Endothelial cell of umbilical vein (primary cell): ENCODE measurements at regions not wholly inside any gene's neighbourhood (a gene's known extent, or its start where the extent isn't known, plus 50 kb on each side); places are given as distances from the start of the nearest gene placed in this dataset.

ENCODE experiments used
- BruUV-seq: library from RNA; stranded (reverse); fragments of 400-500 nt; replicated peaks from 2 replicates; lab custom pipeline; 2021; lab: Mats Ljungman, UMichigan
- CTCF ChIA-PET: fragments of 300-600, 350-600 bp; sonication (Branson Sonifier 250); formaldehyde crosslinking; loops from one replicate; lab custom pipeline; 2021; ENCODE audit warnings: antibody characterized with exemption, inconsistent platforms; lab: Charles Lee
- POLR2A ChIA-PET: fragments of 300-600, 350-600 bp; sonication (Branson Sonifier 250); formaldehyde crosslinking; loops from one replicate; lab custom pipeline; 2021; ENCODE audit warnings: antibody characterized with exemption, inconsistent platforms; lab: Charles Lee
- DNase-seq: peaks from one replicate; pipeline ENCODE4 v3.0.0-alpha.2; 2011; ENCODE audit warnings: low read depth, low spot score
- FAIRE-seq: peaks from 2 replicates; lab custom pipeline; 2011; peaks lifted over from hg19 to GRCh38; lab: Jason Lieb, UNC
- H2AFZ ChIP-seq: 2 replicates; pipeline ENCODE4 v1.6.0; 2012; ENCODE audit warnings: low read depth, low read length, control low read depth, inconsistent platforms
- H3K27ac ChIP-seq: 2 replicates; pipeline ENCODE4 v1.5.1; 2011; ENCODE audit warnings: low read depth, mild to moderate bottlenecking, control low read depth, low read length, moderate library complexity; ENCODE audit not compliant: insufficient read depth
- H3K27me3 ChIP-seq, 2 experiments: 2 replicates each; pipeline versions ENCODE4 v1.6.0 to v1.6.1; 2011; ENCODE audit warnings: low read length in 2 of 2, mixed read lengths in 1 of 2; ENCODE audit not compliant: control insufficient read depth in 2 of 2, insufficient read depth in 2 of 2
- H3K36me3 ChIP-seq, 2 experiments: 2 replicates in 1 of 2; 3 replicates in 1 of 2; pipeline ENCODE4 v1.5.1; 2011; ENCODE audit warnings: low read length in 2 of 2, mild to moderate bottlenecking in 1 of 2, moderate library complexity in 1 of 2; ENCODE audit not compliant: control insufficient read depth in 2 of 2, insufficient read depth in 2 of 2; ENCODE audit errors: extremely low read depth in 1 of 2
- H3K4me1 ChIP-seq: 3 replicates; pipeline ENCODE4 v1.5.1; 2011; ENCODE audit warnings: mild to moderate bottlenecking, low read length; ENCODE audit not compliant: control insufficient read depth, insufficient read depth; ENCODE audit errors: extremely low read depth
- H3K4me2 ChIP-seq: 2 replicates; pipeline ENCODE4 v1.6.1; 2011; ENCODE audit warnings: low read length, control low read depth, mixed read lengths; ENCODE audit not compliant: insufficient read depth
- H3K4me3 ChIP-seq, 3 experiments: fragments of 200-600 bp in 1 of 3; sonication (generic), shearing (Covaris generic) in 1 of 3; replicated peaks in 1 of 3; 2 replicates each; pipeline ENCODE4 v1.5.1; 2011 to 2016; ENCODE audit warnings: control low read depth in 3 of 3, low read length in 3 of 3, mild to moderate bottlenecking in 2 of 3, inconsistent platforms in 1 of 3, low read depth in 1 of 3, moderate library complexity in 1 of 3; ENCODE audit not compliant: insufficient read depth in 1 of 3
- H3K79me2 ChIP-seq: 2 replicates; pipeline ENCODE4 v1.6.0; 2012; ENCODE audit warnings: low read length, inconsistent platforms; ENCODE audit not compliant: control insufficient read depth, insufficient read depth
- H3K9ac ChIP-seq: replicated peaks from 2 replicates; pipeline ENCODE3; 2011; ENCODE audit warnings: low read length, control low read depth; ENCODE audit not compliant: insufficient read depth; ENCODE audit errors: extremely low read depth
- H3K9me1 ChIP-seq: replicated peaks from 3 replicates; pipeline ENCODE4 v1.6.0; 2011; ENCODE audit warnings: mild to moderate bottlenecking, low read length; ENCODE audit not compliant: control insufficient read depth, insufficient read depth; ENCODE audit errors: extremely low read depth
- H3K9me3 ChIP-seq: replicated peaks from 2 replicates; pipeline ENCODE4 v1.5.1; 2012; ENCODE audit warnings: low read length, inconsistent platforms; ENCODE audit not compliant: control insufficient read depth, insufficient read depth
- H4K20me1 ChIP-seq: replicated peaks from 2 replicates; pipeline ENCODE3; 2011; ENCODE audit warnings: mild to moderate bottlenecking, low read length; ENCODE audit not compliant: control insufficient read depth, insufficient read depth; ENCODE audit errors: extremely low read depth
- CTCF ChIP-seq, 2 donors: IDR thresholded peaks; 1 replicate in 1 of 2; 2 replicates in 1 of 2; pipeline ENCODE4 v1.5.1; 2011; ENCODE audit warnings: low read length in 2 of 2, mild to moderate bottlenecking in 2 of 2, moderate library complexity in 2 of 2, control low read depth in 1 of 2, inconsistent platforms in 1 of 2, low read depth in 1 of 2; ENCODE audit not compliant: insufficient read depth in 1 of 2; ENCODE audit errors: extremely low read depth in 1 of 2
- EZH2 ChIP-seq: IDR thresholded peaks from 2 replicates; pipeline ENCODE4 v1.6.1; 2012; ENCODE audit warnings: borderline replicate concordance, low read depth, mild to moderate bottlenecking, moderate library complexity, low read length, inconsistent platforms; ENCODE audit not compliant: severe bottlenecking
- FOS ChIP-seq: IDR thresholded peaks from 2 replicates; pipeline ENCODE4 v1.6.1; 2011; ENCODE audit warnings: mild to moderate bottlenecking, low read length, moderate library complexity, borderline replicate concordance; ENCODE audit not compliant: insufficient read depth
- GATA2 ChIP-seq: IDR thresholded peaks from 2 replicates; pipeline ENCODE4 v1.7.0; 2011; ENCODE audit warnings: low read depth, mild to moderate bottlenecking, moderate library complexity, mixed read lengths, low read length; ENCODE audit not compliant: insufficient read length, insufficient read depth
- JUN ChIP-seq: IDR thresholded peaks from 2 replicates; pipeline ENCODE4 v1.6.1; 2011; ENCODE audit warnings: borderline replicate concordance, low read depth; ENCODE audit not compliant: insufficient read length, insufficient read depth
- MAX ChIP-seq: IDR thresholded peaks from 2 replicates; pipeline ENCODE4 v1.6.1; 2011; ENCODE audit not compliant: insufficient read depth, insufficient read length
- MYC ChIP-seq: IDR thresholded peaks from one replicate; pipeline ENCODE4 v1.6.1; 2011; ENCODE audit warnings: mild to moderate bottlenecking, low read depth, low read length
- POLR2A ChIP-seq: IDR thresholded peaks from 2 replicates; pipeline ENCODE4 v1.6.1; 2012; ENCODE audit warnings: low read depth, mild to moderate bottlenecking, control low read depth, low read length
- POLR2AphosphoS5 ChIP-seq: IDR thresholded peaks from 2 replicates; pipeline ENCODE4 v1.6.1; 2012; ENCODE audit warnings: low read depth, mild to moderate bottlenecking, control low read depth, low read length, moderate library complexity; ENCODE audit not compliant: insufficient read depth
- dilution Hi-C: fragments of 300-500 bp; cut with MboI; formaldehyde crosslinking; loops from one replicate; pipeline ENCODE4 v1.15.0; 2019; ENCODE audit warnings: low sequenced_read_pairs; ENCODE audit not compliant: extremely low pct_ligation_motif_present
- intact Hi-C: fragments of 100-400 bp; cut with micrococcal nuclease; formaldehyde crosslinking; loops from one replicate; pipeline ENCODE4 v1.10.0; 2022

GRCh38 chr4:149009223-149009622 lies 567.0 kb upstream of the NR3C2 start:
- Histone ChIP-seq H3K4me1 (no peaks in the 10 kb centered on the region), H3K79me2 (no peaks in the 10 kb centered on the region), H2AFZ (no peak overlapping the region), H3K27ac (no peak overlapping the region), H3K4me3 (no peak overlapping the region), H4K20me1 (no peaks in the 10 kb centered on the region), H3K9ac (no peak overlapping the region), H3K27me3 (peaks cover 0 to 2% of the 10 kb centered on the region in 2 experiments), H3K9me3 (no peaks in the 10 kb centered on the region), H3K36me3 (no peaks in the 10 kb centered on the region), H3K4me2 (no peak overlapping the region), H3K9me1 (no peaks in the 10 kb centered on the region)
- no TSS peak for BruUV-seq
- intact Hi-C loops: loop anchor here (10.0 kb wide), 1 partner anchor 256 kb away; no protein-coding TSS in a partner anchor
- no peak for DNase-seq
- FAIRE-seq: no peak
- POLR2A ChIA-PET: no interaction called here
- CTCF ChIA-PET: no interaction called here
- dilution Hi-C loops: no loop called here
- TF ChIP-seq POLR2A (no peak), FOS (no peak), MYC (no peak), JUN (no peak), GATA2 (no peak), POLR2AphosphoS5 (no peak), MAX (no peak), CTCF (IDR thresholded peaks at IDR 0.05; ENCODE audit: extremely low read depth in 1 of 2, insufficient read depth in 1 of 2, low read depth in 1 of 2, low read length in 2 of 2) (no peak), EZH2 (no peak)
